C4-2B (cell line): ENCODE measurements at regions not wholly inside any gene's neighbourhood (a gene's known extent, or its start where the extent isn't known, plus 50 kb on each side); places are given as distances from the start of the nearest gene placed in this dataset.

Experiments
- CTCF ChIP-seq: fragments of 450-650 bp; conservative IDR thresholded peaks from 2 replicates; pipeline ENCODE4 v1.5.1; 2017; ENCODE audit warnings: mild to moderate bottlenecking
- ZFX ChIP-seq: fragments of 450-650 bp; IDR thresholded peaks from 2 replicates; pipeline ENCODE4 v1.6.1; 2017

GRCh38 chr2:16225071-16225470 is 284.7 kb downstream of the MYCN start:
- TF ChIP-seq CTCF = no peak
- no peak for TF ChIP-seq ZFX
